Smooth muscle cell of the brain vasculature (primary cell): ENCODE measurements at regions not wholly inside any gene's neighbourhood (a gene's known extent, or its start where the extent isn't known, plus 50 kb on each side); places are given as distances from the start of the nearest gene placed in this dataset.

ENCODE experiments used
- DNase-seq: peaks from one replicate; pipeline ENCODE4 v3.0.0-alpha.2; 2012; ENCODE audit warnings: low read depth, low spot score

- DNase-seq, result no peak
These were observed 571.8 kb upstream of the CDH18 start for GRCh38 chr5:20559845-20560244.

DNA sequence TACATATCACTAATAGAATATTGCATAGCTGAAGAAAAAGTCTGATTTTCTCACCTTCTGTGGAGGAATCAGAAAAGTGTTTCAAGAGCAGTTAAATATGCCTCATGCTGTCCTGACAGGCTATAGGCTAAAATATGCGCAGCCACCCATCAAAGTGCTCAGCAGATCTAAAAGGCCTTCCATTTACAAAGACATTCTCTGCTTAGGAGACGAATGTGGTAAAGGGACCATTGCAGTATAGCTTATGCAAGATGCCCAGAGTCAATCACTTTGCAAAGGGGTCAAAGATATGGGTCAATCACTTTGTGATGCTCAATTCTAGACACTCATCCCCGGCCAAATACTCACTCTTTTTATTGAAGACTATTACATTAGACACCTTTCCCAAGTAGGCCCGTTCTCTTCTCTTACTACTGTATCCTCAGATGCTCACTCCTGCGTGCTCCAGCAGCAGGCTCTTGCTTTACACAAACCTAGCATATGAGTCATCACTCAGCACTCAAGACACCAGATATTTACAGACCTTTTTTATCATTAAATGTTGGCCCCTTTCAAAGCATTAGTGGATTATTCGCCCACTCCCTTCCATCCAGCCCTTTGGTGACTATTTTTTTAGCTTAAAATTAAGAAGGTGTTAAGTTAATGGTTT is 568.2 kb upstream of the CDH18 start:
- DNase-seq, result no peak

DNA sequence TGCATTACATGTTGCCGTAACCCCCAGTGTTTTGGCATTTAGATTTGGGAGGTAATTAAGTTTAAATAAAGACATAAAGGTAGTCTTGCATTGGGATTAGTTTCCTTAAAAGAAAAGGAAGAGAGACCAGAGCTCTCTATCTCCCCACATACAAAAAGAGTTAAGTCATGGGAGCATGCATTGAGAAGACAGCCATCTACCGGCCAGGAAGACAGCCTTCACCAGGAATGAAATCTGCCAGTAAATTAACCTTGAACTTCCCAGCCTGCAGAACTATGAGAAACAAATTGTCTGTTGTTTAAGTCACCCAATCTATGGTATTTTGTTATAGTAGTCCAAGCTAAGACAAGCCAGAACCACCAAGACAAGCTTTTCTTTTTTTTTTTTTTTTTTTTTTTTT is 567.0 kb upstream of the CDH18 start:
- DNase-seq, result no peak

DNA sequence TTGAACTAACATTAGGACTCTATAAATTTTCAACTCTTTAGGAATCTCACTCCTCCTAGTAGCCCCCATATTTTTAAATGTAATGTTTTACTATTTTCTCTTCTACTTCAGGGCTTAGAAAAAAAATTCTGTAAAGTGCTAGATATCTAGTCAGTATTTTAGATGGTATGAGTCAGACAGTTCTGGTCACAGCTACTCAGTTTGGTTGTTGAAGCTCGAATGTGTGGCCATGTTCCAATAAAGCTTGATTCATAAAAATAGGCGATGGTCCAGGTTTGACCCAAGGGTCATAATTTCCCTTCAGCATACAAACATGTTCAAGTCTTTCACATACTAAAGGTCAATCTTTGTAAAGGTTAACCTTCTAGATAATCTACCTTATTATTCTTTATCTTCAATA is 566.0 kb upstream of the CDH18 start:
- DNase-seq, result no peak

DNA sequence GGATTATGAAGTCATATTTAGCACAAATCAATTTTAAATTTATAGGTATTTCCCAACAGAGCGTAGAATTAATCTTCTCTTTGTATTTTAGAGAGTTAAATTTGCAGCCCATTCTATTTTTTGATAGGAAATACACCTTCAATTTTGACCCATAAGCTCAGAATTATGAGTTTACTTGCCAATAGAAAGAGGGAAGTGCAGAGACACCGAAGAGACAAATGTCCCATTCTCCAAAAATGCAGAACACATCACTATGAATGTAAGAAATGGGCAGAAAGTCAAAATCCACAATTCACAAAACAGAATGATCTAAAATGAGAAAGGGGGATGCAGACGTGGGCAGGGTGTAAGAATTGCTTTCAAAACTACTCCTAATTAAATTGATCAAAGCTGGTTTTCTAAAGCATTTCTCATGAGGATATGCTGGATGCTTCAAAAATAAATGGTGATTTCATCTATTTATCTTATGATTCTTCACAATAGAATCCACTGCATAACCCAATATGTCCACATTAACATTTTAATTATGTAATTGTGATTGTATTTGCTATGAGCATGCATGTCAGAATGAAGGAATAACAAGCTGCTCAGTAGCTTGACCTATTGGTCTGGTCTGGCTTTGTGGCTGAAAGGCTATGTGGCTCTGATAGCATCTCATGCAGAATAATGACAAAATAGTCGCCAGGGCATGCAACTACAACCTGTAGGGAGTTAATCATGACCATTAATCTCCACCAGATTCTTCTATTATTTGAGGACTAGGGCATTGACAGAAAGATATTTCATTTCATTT is 550.1 kb upstream of the CDH18 start:
- no peak for DNase-seq

DNA sequence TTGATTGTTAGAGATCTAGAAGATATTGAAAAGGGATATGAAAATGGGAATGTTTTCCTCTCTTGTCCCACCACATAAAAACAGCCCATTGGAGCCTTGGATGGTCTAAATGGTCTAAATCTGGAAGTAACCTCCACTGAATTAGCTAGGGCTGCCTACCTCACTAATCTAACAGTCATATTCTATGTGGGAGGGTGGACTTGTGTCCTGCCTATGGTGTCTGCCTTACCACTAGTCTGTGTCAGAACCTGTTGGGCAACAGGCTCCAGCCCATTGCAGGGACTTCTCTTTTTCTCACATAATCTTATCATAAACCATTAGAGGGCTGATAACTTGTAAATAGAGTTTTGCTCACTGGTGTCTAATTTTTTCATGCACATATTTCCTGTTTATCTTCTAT is 548.8 kb upstream of the CDH18 start:
- DNase-seq, result no peak

DNA sequence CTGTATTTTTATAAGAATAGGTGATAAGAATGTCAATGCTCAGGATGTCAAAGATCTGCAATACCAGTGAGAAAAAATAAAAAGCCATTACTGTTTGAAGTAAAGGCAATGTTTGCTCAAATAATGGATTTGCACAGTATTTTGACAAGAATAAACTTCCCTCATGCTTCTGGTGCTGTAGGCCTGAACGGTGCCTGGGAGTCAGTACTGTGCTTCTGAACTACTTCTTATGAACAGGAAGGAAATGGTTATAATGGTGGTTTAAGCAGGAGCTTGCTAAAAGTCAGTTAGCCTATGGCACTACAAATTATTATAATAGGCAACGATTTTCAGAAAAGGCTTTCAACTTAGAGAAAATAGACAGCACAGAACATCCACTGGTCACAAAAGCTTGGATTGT is 548.3 kb upstream of the CDH18 start:
- DNase-seq, result no peak

- DNase-seq, result no peak
These were observed 540.5 kb upstream of the CDH18 start for GRCh38 chr5:20528471-20528870.

GRCh38 chr5:20524991-20525529 is 537.1 kb upstream of the CDH18 start:
- no peak for DNase-seq

- DNase-seq, result no peak
These were observed 535.0 kb upstream of the CDH18 start for GRCh38 chr5:20522905-20523482.

- DNase-seq, result no peak
These were observed 527.6 kb upstream of the CDH18 start for GRCh38 chr5:20515606-20516005.

- DNase-seq, result no peak
These were observed 526.1 kb upstream of the CDH18 start for GRCh38 chr5:20514145-20514544.

GRCh38 chr5:20500546-20500945 is 512.5 kb upstream of the CDH18 start:
- no peak for DNase-seq

DNA sequence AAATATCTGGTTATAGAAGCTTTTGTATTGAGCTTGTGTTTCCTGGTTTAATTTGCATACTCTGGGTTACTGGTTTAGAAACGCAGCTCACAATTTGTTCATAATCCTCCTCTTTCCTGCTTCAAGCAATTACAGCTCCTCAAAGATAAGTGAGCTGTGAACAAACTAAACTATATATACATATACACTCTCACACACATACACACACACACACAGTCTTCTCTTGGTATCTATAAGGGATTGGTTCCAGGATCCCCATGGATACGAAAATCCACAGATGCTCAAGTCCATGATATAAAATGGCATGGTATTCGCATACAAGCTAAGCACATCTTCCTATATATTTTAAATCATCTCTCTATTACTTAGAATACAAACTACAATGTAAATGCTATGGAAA is 510.9 kb upstream of the CDH18 start:
- DNase-seq, result no peak

DNA sequence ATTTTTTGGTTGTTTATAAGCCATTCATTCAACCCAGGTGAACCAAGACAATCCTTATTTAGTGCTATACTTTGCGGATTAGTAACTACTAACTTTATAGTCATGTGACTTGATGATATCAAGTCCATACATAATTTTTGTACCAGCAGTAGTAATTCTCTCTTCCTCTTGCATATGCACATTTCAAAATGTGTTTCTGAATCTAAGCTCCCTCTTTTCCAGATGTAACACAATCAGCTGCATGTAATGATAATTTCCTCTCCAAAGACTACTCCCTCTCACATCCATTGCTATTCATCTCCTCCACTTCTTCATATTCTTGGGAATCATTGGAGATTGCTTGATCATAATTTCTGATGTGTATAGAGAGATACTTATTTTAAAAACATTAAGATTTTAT is 510.1 kb upstream of the CDH18 start:
- DNase-seq, result no peak

DNA sequence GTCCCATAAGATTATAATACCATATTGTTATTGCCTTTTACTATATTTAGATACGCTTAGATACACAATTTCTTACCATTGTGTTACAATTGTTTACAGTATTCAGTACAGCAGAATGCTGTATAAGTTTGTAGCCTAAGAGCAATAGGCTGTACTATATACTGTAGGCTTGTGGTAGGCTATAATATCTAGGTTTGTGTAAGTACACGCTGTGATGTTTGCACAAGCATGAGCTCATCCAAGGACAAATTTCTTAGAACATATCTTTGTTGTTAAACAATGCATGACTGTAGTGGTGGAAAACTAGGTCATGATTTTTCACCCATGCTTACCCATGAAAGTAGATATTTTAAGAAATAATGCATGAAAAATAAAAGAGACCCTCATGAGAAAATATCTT is 509.4 kb upstream of the CDH18 start:
- no peak for DNase-seq

- DNase-seq, result no peak
These were observed 506.7 kb upstream of the CDH18 start for GRCh38 chr5:20494706-20495105.

GRCh38 chr5:20486826-20487225 is 498.8 kb upstream of the CDH18 start:
- DNase-seq, result no peak

DNA sequence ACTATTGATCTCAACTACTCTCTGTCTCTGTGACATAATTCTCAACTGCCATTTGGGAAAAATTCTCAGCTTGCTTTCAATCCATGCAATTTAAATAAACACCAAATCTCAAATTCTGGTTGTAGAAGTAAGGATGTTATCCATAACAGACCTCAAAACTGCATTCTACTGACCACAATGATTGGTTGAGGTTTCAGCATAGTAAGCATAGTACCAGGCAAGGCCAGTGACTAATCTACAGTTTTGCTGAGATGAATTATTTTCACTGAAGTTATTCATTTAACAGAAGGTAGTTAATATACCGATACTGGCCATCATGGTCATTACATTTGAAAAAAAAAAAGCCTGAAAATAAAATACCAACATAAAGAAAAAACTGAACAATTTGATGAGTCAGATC is 488.0 kb upstream of the CDH18 start:
- no peak for DNase-seq

DNA sequence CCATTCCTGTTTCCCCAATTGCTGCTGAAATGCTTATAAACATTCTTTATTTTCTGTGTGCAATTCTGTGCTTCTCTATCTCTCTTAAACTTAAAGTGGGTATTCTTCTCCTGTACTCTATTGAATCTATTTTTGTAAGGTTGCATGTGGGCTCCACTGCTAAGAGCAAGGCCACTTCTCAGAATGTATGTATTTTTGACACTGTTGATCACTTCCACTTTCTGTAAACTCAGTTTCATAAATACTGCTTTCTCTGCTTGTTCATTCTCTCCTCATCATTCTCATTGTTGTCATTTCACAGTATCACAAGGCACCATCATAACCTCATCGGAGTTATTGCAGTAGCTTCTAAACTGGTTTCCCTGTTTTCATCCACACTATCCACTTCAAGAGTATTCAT is 483.0 kb upstream of the CDH18 start:
- no peak for DNase-seq

DNA sequence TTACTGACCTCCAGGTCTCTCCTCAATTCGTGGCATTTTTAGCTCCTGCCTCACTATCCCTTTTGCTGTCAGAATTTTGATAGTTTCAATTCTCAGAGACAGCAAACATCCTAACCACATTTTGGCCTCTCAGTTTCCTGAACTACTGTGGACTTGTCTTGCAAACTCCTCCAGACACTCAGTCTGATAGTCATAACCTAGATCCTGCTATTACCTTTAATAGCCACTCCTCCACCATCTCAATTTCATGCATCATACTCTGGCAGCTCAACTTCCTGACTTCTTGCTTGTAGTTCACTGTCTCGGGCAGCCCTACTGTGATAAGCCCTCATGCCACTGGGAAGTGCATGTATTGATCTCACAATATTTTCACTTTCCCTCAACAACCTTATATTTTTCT is 481.8 kb upstream of the CDH18 start:
- DNase-seq, result no peak

GRCh38 chr5:20469390-20469789 is 481.4 kb upstream of the CDH18 start:
- DNase-seq, result no peak

GRCh38 chr5:20466512-20466911 is 478.5 kb upstream of the CDH18 start:
- no peak for DNase-seq
